Lower leg skin (tissue), 4 donors: ENCODE measurements at regions not wholly inside any gene's neighbourhood (a gene's known extent, or its start where the extent isn't known, plus 50 kb on each side); places are given as distances from the start of the nearest gene placed in this dataset.

ENCODE experiments used
- DNase-seq, 2 donors: peaks; one replicate each; pipeline ENCODE4 v3.0.0-alpha.2; 2019; ENCODE audit warnings: low spot score in 2 of 2
- H3K4me3 ChIP-seq: fragments of 200-600 bp; sonication (generic); 2 replicates; pipeline ENCODE4 v1.5.1; 2017; ENCODE audit warnings: mild to moderate bottlenecking, low read depth; ENCODE audit not compliant: poor library complexity, severe bottlenecking
- POLR2A ChIP-seq, 2 donors: fragments of 450-650 bp; IDR thresholded peaks; one replicate each; pipeline ENCODE4 v1.6.1; 2016 to 2017; ENCODE audit warnings: antibody characterized with exemption in 2 of 2, mild to moderate bottlenecking in 1 of 2, moderate library complexity in 1 of 2
- WGBS, 2 donors: methylation state at CpG; one replicate each; pipeline ENCODE4 v1.1.5; 2018; 5-methylcytosine and 5-hydroxymethylcytosine counted together
- intact Hi-C: fragments of 100-400 bp; cut with DNase I; formaldehyde crosslinking; loops from one replicate; pipeline ENCODE4 v1.15.0; 2023; ENCODE audit warnings: low total_unique reads
- TF ChIP-seq, protein P1 (sequence below), 3 donors: fragments of 450-650 bp; IDR thresholded peaks; one replicate each; pipeline ENCODE4 v1.5.1; 2016; ENCODE audit warnings: antibody characterized with exemption in 3 of 3, mild to moderate bottlenecking in 3 of 3, moderate library complexity in 2 of 3

DNA sequence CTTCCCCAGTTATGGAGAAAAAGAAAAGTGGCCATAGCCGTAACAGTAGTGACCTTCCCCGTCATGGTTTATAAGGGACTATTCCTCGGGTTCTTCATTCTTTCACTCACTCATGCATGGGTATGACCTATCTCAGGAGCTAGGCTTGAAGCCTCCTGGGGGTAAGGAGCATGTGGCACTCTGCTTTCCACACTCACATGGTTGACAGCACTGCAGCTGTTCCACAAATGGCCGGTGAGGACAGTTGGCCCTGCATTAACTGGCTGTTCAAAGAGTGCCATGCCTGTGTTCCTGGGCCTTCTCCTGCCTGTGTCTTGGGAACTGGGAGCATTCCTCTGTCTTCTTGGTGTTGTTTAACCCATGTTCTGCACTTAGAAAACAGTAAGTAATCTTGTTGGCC, 66.2 kb upstream of the PNMA1 start:
- intact Hi-C loops: no loop called here
- H3K4me3 ChIP-seq: no peak overlapping the region
- no peak for TF ChIP-seq POLR2A (IDR thresholded peaks at IDR 0.05)
- TF ChIP-seq, protein P1, sequence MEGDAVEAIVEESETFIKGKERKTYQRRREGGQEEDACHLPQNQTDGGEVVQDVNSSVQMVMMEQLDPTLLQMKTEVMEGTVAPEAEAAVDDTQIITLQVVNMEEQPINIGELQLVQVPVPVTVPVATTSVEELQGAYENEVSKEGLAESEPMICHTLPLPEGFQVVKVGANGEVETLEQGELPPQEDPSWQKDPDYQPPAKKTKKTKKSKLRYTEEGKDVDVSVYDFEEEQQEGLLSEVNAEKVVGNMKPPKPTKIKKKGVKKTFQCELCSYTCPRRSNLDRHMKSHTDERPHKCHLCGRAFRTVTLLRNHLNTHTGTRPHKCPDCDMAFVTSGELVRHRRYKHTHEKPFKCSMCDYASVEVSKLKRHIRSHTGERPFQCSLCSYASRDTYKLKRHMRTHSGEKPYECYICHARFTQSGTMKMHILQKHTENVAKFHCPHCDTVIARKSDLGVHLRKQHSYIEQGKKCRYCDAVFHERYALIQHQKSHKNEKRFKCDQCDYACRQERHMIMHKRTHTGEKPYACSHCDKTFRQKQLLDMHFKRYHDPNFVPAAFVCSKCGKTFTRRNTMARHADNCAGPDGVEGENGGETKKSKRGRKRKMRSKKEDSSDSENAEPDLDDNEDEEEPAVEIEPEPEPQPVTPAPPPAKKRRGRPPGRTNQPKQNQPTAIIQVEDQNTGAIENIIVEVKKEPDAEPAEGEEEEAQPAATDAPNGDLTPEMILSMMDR (IDR thresholded peaks at IDR 0.05): no peak
- WGBS, 2 donors: 82 to 86% methylated on average over 4 of the region's 4 CpGs
- DNase-seq: no peak

DNA sequence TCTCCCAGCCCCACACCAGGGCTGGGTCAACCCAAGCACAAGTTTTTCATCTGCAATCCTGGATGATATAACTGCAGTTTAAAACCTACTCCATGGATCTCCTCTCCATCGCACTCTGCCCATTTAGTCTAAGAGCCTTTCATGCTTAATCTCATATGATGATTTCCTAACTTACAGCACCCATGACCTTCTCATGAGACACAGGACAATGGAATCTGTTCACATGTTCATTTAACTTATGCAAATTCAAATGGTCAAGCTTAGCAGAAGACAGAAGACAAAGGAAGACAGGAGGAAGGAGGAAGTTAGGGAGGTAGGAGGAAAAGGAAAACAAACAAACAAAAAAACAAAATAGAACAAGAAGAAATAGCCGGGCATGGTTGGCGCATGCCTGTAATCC, 64.6 kb upstream of the PNMA1 start:
- 92 to 93% methylated on average over 3 of the region's 3 CpGs for WGBS, 2 donors
- no peak overlapping the region for H3K4me3 ChIP-seq
- no peak for TF ChIP-seq POLR2A (IDR thresholded peaks at IDR 0.05)
- TF ChIP-seq, protein P1 (IDR thresholded peaks at IDR 0.05): no peak
- intact Hi-C loops: no loop called here
- DNase-seq: no peak

DNA sequence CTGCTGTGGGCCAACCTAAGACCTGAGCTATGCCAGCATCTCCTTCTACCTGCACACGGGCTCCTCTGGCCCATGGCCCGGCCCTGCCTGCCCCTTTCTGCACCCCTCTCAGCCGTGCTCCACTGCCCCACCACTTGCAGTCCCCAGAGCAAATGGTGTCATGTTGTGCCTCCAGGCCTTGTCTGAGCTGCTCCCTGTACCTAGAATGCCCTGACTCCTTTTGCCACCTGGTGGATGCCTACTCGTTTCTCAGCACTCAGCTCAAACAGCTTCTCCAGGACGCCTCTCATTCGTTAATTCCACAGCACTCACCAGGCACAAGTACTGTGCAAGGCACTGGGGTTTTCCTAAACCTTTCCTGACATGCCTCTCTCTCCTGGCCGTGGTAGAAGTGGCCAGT, 63.2 kb upstream of the PNMA1 start:
- WGBS, 2 donors: 57 to 59% methylated on average over 7 of the region's 7 CpGs
- intact Hi-C loops: no loop called here
- TF ChIP-seq, protein P1 (IDR thresholded peaks at IDR 0.05): no peak
- no peak for TF ChIP-seq POLR2A (IDR thresholded peaks at IDR 0.05)
- H3K4me3 ChIP-seq: no peak overlapping the region
- no peak for DNase-seq

DNA sequence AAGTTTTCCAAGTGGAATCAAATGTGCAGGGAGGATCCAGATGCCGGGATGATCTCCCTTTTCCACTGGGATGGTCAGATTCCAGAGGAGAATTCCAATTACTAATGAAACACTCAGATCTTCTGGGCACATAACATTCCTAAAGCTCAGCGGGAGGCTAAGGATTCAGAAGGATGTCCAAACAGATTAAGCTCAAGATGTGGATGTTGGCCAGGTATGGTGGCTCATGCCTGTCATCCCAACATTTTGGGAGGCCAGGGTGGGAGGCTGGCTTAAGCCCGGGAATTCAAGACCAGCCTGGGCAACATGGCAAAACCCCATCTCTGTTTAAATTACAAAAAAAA, 62.0 kb upstream of the PNMA1 start:
- DNase-seq: peak in 1 of 2 donors; percentile 43
- TF ChIP-seq, protein P1 (IDR thresholded peaks at IDR 0.05): no peak
- TF ChIP-seq POLR2A (IDR thresholded peaks at IDR 0.05): no peak
- WGBS, 2 donors: 57 to 70% methylated on average over 3 of the region's 3 CpGs
- no peak overlapping the region for H3K4me3 ChIP-seq
- intact Hi-C loops: no loop called here

DNA sequence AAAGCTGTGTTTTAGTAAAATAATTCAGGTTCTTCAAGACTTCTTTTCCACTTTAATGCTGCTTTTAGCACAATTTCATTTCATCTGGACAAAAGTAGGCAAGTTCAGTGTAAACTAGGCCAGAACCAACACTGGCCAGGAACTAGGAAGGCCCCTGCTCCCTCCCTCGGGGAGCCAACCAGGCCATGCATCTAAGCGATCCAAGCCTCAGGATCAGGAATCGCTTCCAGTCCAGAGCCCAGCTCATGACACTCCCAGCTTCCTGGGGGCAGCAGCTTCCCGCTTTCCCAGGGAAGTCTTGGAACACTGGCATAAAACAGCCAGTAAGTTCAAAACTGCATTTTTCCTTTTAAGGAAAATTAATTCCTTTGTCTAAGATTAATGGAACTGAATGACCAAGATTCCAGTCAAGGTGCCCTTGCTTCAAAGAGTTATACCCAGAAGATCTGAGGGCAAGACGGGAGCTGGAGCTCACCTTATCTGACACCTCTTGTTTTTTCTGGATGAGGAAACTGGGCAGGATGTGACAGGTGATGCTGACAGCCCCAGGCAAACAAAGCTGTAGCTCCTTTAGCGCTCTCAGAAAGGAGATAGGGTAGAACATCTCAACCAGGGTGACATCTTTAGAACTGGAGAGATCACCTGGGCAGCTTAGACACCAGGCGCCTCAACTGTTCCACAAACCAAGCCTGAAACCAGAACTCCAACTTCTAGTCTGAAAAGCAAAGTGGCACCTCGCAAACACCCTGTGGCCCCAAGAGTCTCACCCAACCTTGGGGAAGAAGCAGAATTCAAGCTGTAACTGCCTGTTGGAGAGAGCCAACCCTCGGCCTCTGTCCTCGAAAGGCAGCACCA, 61.4 kb upstream of the PNMA1 start:
- WGBS, 2 donors: 67% methylated on average over 10 of the region's 10 CpGs
- H3K4me3 ChIP-seq: no peak overlapping the region
- intact Hi-C loops: no loop called here
- no peak for TF ChIP-seq POLR2A (IDR thresholded peaks at IDR 0.05)
- TF ChIP-seq, protein P1 (IDR thresholded peaks at IDR 0.05): no peak
- DNase-seq: no peak

DNA sequence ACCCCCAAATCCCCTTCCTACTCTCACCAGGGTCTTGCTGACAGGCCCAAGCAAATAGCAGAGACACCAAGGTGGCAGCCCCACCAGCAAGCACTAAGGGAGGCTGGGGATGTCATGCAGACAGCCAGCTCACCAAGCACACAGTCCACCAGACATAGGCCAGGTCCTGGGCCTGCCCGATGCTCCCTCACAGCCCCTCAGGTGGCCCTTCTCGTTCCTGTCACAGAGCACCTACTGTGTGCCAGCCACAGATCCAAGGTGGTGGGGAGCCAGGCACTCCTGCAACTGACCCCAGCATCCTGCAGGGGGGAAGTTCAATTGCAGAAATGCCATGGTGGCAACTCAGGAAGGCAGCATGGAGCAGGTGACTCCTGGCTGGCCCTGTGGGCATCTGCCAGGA, 60.5 kb upstream of the PNMA1 start:
- 83 to 94% methylated on average over 1 to 2 of the region's 2 CpGs for WGBS, 2 donors
- DNase-seq: no peak
- intact Hi-C loops: no loop called here
- TF ChIP-seq, protein P1 (IDR thresholded peaks at IDR 0.05): no peak
- no peak for TF ChIP-seq POLR2A (IDR thresholded peaks at IDR 0.05)
- no peak overlapping the region for H3K4me3 ChIP-seq
